Smooth muscle cell (in vitro differentiated cells): ENCODE measurements at regions not wholly inside any gene's neighbourhood (a gene's known extent, or its start where the extent isn't known, plus 50 kb on each side); places are given as distances from the start of the nearest gene placed in this dataset.

Experiments
- DNase-seq: peaks from one replicate; lab custom pipeline; 2025; ENCODE audit not compliant: unreplicated experiment; lab: John Stamatoyannopoulos, UW
- H2AFZ ChIP-seq: fragments of 200-600 bp; sonication (generic); 2 replicates; pipeline ENCODE4 v1.6.0; 2016; ENCODE audit warnings: antibody characterized with exemption, low read depth, mild to moderate bottlenecking
- H3F3A ChIP-seq: fragments of 200-600 bp; sonication (generic); 2 replicates; pipeline ENCODE4 v1.6.0; 2017; ENCODE audit warnings: antibody characterized with exemption, low read depth
- H3K27ac ChIP-seq: fragments of 200-600 bp; sonication (generic); 2 replicates; pipeline ENCODE4 v1.5.1; 2016; ENCODE audit warnings: low read depth, mild to moderate bottlenecking
- H3K27me3 ChIP-seq: fragments of 200-600 bp; sonication (generic); 2 replicates; pipeline ENCODE4 v1.6.1; 2016; ENCODE audit warnings: low read depth, mild to moderate bottlenecking
- H3K36me3 ChIP-seq: fragments of 200-600 bp; sonication (generic); 2 replicates; pipeline ENCODE4 v1.5.1; 2016; ENCODE audit warnings: low read depth
- H3K4me1 ChIP-seq: fragments of 200-600 bp; sonication (generic); 2 replicates; pipeline ENCODE4 v1.5.1; 2016; ENCODE audit warnings: low read depth
- H3K4me2 ChIP-seq: fragments of 200-600 bp; sonication (generic); 2 replicates; pipeline ENCODE4 v1.6.0; 2016; ENCODE audit warnings: mild to moderate bottlenecking
- H3K4me3 ChIP-seq: fragments of 200-600 bp; sonication (generic); 2 replicates; pipeline ENCODE4 v1.5.1; 2016; ENCODE audit warnings: mild to moderate bottlenecking
- H3K79me2 ChIP-seq: fragments of 200-600 bp; sonication (generic); 2 replicates; pipeline ENCODE4 v1.6.0; 2016; ENCODE audit warnings: low read depth, mild to moderate bottlenecking
- H3K9ac ChIP-seq: fragments of 200-600 bp; sonication (generic); 2 replicates; pipeline ENCODE4 v1.6.0; 2016; ENCODE audit warnings: low read depth
- H3K9me3 ChIP-seq: fragments of 200-600 bp; sonication (generic); replicated peaks from 2 replicates; pipeline ENCODE4 v1.5.1; 2016; ENCODE audit warnings: low read depth
- H4K20me1 ChIP-seq: fragments of 200-600 bp; sonication (generic); 2 replicates; pipeline ENCODE4 v1.6.0; 2016; ENCODE audit warnings: low read depth
- WGBS: methylation state at CpG from one replicate; pipeline ENCODE4 v1.1.7; 2016; ENCODE audit warnings: low lambda C conversion rate; 5-methylcytosine and 5-hydroxymethylcytosine counted together
- TF ChIP-seq, protein P1 (sequence below): fragments of 200-600 bp; sonication (generic); IDR thresholded peaks from 2 replicates; pipeline ENCODE4 v1.5.1; 2017; ENCODE audit warnings: borderline replicate concordance, mild to moderate bottlenecking, antibody characterized with exemption; ENCODE audit not compliant: insufficient read depth, poor library complexity, severe bottlenecking

DNA sequence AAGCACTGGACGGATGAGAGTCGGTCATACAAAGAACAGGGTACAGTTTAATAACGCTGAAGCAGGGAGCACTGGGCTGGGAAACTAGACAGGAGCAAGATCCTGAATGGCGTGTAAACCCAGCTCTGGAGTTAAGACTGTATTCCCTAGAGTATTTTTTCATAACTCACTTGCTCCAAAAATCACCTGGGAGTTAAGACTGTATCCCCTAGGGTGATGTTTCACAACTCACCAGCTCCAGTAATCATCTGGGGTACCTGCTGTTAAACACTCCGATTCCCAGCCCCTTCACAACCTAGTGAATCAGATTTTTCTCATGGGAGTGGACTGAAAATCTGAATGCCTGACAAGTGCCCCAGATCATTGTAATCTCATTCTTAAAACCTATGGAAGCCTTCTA, 123.2 kb downstream of the MAB21L3 start:
- 95% methylated on average over 5 of the region's 5 CpGs for WGBS
- Histone ChIP-seq H3K4me1 (no peaks in the 10 kb centered on the region), H3K4me2 (no peak overlapping the region), H3K79me2 (no peaks in the 10 kb centered on the region), H2AFZ (no peak overlapping the region), H3K27ac (no peak overlapping the region), H3K4me3 (no peak overlapping the region), H4K20me1 (no peaks in the 10 kb centered on the region), H3K27me3 (no peaks in the 10 kb centered on the region), H3K9ac (no peak overlapping the region), H3K36me3 (no peaks in the 10 kb centered on the region), H3K9me3 (no peaks in the 10 kb centered on the region), H3F3A (no peaks in the 10 kb centered on the region)
- no peak for DNase-seq
- TF ChIP-seq, protein P1, sequence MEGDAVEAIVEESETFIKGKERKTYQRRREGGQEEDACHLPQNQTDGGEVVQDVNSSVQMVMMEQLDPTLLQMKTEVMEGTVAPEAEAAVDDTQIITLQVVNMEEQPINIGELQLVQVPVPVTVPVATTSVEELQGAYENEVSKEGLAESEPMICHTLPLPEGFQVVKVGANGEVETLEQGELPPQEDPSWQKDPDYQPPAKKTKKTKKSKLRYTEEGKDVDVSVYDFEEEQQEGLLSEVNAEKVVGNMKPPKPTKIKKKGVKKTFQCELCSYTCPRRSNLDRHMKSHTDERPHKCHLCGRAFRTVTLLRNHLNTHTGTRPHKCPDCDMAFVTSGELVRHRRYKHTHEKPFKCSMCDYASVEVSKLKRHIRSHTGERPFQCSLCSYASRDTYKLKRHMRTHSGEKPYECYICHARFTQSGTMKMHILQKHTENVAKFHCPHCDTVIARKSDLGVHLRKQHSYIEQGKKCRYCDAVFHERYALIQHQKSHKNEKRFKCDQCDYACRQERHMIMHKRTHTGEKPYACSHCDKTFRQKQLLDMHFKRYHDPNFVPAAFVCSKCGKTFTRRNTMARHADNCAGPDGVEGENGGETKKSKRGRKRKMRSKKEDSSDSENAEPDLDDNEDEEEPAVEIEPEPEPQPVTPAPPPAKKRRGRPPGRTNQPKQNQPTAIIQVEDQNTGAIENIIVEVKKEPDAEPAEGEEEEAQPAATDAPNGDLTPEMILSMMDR: no peak

DNA sequence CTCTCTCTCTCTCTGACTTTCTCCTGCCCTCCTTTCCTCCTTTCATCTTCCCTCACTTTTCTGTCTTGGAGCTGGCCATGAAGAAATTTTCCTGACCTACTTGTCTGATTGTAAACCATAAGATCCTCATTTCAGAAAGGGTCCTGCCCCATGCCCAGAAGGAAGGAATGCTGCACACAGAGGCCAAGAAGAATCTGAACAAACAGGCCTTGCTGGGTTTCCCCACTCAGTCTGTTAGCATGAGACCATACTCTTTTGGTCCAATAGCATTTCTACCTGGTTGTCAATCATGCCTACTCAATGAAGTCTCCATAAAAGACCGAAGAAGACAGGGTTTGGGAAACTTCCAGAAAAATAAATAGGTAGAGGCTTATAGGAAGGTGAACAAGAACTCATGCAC, 128.7 kb downstream of the MAB21L3 start:
- Histone ChIP-seq H3K27ac (no peak overlapping the region), H3K36me3 (no peaks in the 10 kb centered on the region), H3K9me3 (no peaks in the 10 kb centered on the region), H4K20me1 (no peaks in the 10 kb centered on the region), H3F3A (no peaks in the 10 kb centered on the region), H3K79me2 (no peaks in the 10 kb centered on the region), H2AFZ (no peak overlapping the region), H3K4me3 (no peak overlapping the region), H3K9ac (no peak overlapping the region), H3K4me1 (no peaks in the 10 kb centered on the region), H3K4me2 (no peak overlapping the region), H3K27me3 (no peaks in the 10 kb centered on the region)
- DNase-seq: no peak
- 73% methylated on average over 1 of the region's 1 CpG for WGBS
- TF ChIP-seq, protein P1: no peak

DNA sequence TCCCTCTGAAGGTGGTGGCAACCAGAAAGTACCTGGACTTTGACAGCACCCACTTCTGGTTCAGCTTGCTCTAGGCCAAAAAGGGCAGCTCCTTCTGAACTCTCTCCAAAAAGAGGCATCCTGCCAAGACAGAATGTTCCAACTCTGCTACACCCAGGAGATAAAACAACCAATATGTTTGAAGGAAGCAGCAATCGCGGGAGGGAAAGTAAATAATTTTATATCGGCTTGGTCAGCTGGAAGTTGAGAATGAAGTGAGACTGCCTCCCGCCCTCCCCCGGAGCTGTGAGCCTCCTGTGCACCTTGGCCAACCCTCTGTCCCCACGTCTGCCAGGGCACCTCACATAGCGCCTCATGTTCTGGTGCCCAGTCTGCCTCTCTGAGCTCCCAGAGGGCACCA, 130.3 kb upstream of the ATP1A1 start:
- Histone ChIP-seq H3K4me1 (no peaks in the 10 kb centered on the region), H3K36me3 (no peaks in the 10 kb centered on the region), H4K20me1 (no peaks in the 10 kb centered on the region), H3K9me3 (no peaks in the 10 kb centered on the region), H3F3A (no peaks in the 10 kb centered on the region), H3K4me3 (no peak overlapping the region), H3K4me2 (no peak overlapping the region), H3K27me3 (no peaks in the 10 kb centered on the region), H3K79me2 (no peaks in the 10 kb centered on the region), H3K27ac (no peak overlapping the region), H2AFZ (no peak overlapping the region), H3K9ac (no peak overlapping the region)
- TF ChIP-seq, protein P1: no peak
- DNase-seq: no peak
- 93% methylated on average over 7 of the region's 7 CpGs for WGBS

- Histone ChIP-seq H3K4me3 (no peak overlapping the region), H3K9me3 (no peaks in the 10 kb centered on the region), H3F3A (no peaks in the 10 kb centered on the region), H3K9ac (no peak overlapping the region), H3K4me2 (no peak overlapping the region), H3K36me3 (no peaks in the 10 kb centered on the region), H4K20me1 (no peaks in the 10 kb centered on the region), H3K4me1 (no peaks in the 10 kb centered on the region), H2AFZ (no peak overlapping the region), H3K27ac (no peak overlapping the region), H3K79me2 (no peaks in the 10 kb centered on the region), H3K27me3 (no peaks in the 10 kb centered on the region)
- TF ChIP-seq, protein P1: no peak
- WGBS: 93% methylated on average over 7 of the region's 7 CpGs
- no peak for DNase-seq
Observed at GRCh38 chr1:116243333-116244054, 129.6 kb upstream of the ATP1A1 start.
